GM18858 (cell line): ENCODE measurements at regions not wholly inside any gene's neighbourhood (a gene's known extent, or its start where the extent isn't known, plus 50 kb on each side); places are given as distances from the start of the nearest gene placed in this dataset.

Experiments
- ATAC-seq: cut with Tn5 transposase; IDR thresholded peaks from one replicate; pipeline ENCODE4 v1.9.1; 2021; ENCODE audit not compliant: unreplicated experiment

- ATAC-seq = no peak
Observed at GRCh38 chr3:124519591-124520194, 210.6 kb upstream of the UMPS start.

DNA sequence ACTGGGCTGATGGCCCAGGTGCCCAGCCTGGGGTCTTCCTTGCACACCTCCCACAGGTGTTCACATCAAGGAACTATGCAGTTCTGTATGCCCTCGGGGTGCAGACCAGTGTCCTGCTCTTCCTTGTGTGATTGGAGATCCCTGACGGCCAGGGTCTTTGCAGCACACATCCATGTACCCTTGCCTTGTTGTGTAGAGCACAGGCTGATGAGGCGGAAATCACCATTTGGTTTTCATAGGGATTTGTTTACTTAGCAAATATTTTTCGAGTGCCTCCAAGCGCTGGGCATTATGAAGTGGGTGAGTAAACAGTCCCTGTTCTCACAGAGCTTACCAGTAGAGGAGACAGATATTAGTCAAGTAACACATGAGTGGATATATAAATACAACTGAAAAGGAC lies 209.3 kb upstream of the UMPS start:
- no peak for ATAC-seq

- ATAC-seq = no peak
Observed at GRCh38 chr3:124522082-124522625, 208.1 kb upstream of the UMPS start.

GRCh38 chr3:124526601-124527000 lies 203.7 kb upstream of the UMPS start:
- ATAC-seq = no peak

DNA sequence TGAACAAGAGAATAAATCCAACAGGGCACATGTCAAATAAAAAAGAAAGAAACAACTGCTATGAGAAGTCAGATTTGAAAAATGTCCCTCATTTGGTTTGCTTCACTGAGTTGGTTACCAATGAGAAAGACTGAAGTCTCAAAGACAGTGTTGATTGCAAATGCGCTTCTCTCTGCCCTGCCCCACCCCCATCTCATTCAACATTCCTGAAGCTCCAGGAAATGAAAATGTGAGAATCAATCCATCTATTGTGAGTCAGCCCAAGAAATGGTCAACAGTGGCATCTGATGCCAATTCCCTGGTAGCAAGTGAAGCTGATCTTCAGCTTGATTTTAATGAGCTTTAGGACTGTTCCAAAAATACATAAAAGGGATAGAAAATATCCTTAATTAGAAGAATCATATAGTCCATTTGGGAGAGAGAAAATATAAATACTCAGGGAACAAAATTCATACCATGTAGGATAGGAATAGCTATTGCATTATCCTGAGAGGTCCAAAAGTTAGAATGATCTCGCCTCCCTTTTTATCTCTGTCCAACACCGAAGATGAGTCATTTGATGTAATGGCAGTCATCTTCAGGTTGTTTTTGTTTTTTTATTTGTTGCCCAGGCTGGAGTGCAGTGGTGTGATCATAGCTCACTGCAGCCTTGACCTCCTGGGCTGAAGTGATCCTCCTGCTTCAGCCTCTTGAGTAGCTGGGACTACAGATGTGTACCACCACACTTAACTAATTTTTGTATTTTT lies 200.3 kb upstream of the UMPS start:
- ATAC-seq = no peak

GRCh38 chr3:124530916-124531315 lies 199.3 kb upstream of the UMPS start:
- no peak for ATAC-seq

DNA sequence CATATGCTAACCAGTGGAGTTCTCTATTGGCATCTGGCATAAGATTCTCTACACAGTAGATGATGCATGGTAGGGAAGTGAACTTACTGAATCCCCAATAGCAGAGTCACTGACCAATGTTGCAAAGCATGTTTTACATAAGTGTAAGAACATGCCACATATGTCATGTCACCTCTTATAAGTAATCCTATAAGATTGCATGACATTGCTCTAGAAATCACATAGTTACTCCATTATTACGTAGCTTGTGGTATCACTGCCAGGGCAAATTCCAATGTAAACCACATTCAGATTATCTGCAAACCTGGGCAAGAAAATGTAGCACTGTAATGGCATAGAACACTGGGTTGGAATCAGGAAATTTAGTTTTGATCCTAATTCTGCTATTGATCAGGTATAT lies 198.2 kb upstream of the UMPS start:
- no peak for ATAC-seq

DNA sequence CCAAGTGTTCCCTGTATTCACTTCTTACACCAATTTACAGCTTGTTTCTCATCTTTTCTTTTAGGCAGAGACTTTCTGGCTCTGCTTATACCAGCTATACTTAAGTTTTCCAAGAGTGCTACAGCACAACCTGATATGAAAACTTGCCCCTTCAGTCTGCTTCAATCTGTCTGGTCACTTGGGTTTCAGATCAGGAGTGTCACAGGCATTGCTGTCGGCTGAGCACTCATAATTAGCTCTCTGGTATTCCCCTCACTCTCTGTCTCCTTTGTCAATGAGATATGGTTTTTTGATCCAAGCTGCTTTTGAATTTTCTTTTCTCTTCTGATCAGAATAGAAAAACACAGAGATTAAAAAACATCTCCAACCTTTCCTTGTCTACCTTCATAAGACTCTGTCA lies 194.9 kb upstream of the UMPS start:
- no peak for ATAC-seq

DNA sequence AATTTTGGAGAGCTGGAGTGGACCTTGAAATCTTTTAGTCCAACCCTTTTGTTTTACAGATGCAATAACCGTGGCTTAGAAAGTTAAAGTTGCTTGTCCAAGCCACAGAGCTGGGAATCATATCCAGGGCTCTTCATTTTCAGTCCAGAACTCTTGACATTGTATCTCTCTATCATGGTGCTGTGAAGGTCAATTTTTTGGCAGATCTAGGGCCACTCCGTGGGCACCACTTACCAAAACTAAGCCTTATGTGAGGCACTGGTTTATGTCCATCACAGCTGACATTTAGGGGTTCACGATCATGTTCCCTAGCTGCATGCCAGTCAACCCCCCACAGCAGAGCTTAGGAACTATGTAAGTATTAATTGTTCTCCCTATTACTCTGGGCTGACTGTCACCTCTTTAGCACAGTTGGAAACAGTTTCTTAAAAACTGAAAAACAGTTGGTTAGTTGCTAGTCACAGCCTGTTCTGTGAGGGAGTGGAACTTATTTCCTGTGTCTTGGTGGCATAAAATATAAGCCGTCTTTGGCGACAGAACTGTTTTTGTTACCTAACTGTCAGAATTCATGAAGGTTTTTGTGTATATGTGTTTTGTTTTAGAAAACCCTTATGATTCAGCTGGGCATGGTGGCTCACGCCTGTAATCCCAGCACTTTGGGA lies 189.6 kb upstream of the UMPS start:
- no peak for ATAC-seq

DNA sequence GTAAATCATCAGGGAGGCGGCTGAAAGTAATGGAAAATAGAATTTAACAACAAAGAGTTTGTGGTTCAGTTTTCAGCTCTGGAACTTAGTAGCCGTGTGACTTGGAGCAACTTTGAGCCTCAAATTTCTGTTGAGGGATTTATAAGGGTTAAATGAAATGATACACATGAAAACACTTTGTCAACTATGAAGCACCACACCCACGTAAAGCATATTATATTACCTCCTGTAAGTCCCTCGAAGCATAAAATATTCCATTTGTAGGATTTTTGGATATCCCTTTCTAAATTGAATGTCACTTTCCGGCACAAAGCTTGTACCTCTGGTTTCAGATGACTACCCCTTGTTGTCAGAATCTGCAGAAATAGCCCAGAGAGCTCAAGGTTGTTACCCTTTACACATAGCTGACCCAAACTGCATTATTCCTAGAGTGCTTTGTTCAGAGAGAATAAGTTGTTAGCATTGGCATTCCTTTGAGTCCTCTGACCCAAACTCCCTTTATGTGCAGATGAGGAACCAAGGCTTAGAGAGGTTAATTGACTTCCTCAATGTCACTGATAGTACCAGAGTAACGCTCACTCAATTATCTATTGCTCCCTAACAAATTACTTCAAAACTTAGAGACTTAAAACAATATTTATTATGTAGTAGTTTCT lies 187.9 kb upstream of the UMPS start:
- ATAC-seq = no peak

DNA sequence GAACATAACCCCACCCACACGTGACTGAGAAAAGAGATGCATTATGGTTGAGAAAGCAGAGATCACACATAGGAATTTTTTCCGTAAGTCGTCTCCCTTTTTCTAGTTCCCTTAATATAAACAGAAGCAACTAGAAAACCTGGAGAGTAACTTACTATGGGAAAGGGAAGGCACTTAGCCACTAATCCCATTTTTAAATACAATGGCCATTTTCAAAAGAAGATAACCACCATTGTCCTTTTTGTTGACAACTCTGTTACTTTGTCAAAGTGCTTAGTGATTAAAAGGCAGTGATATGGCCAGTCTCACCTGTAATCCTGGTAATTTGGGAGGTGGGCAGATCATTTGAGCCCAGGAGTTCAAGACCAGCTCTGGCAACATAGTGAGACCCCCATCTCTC lies 184.4 kb upstream of the UMPS start:
- no peak for ATAC-seq

- no peak for ATAC-seq
Observed at GRCh38 chr3:124552224-124552623, 178.0 kb upstream of the UMPS start.

GRCh38 chr3:124553178-124553577 lies 177.1 kb upstream of the UMPS start:
- ATAC-seq = no peak

- no peak for ATAC-seq
Observed at GRCh38 chr3:124556636-124557035, 173.6 kb upstream of the UMPS start.

- no peak for ATAC-seq
Observed at GRCh38 chr3:124557433-124558232, 172.6 kb upstream of the UMPS start.

GRCh38 chr3:124558991-124559845 lies 171.0 kb upstream of the UMPS start:
- ATAC-seq = no peak

DNA sequence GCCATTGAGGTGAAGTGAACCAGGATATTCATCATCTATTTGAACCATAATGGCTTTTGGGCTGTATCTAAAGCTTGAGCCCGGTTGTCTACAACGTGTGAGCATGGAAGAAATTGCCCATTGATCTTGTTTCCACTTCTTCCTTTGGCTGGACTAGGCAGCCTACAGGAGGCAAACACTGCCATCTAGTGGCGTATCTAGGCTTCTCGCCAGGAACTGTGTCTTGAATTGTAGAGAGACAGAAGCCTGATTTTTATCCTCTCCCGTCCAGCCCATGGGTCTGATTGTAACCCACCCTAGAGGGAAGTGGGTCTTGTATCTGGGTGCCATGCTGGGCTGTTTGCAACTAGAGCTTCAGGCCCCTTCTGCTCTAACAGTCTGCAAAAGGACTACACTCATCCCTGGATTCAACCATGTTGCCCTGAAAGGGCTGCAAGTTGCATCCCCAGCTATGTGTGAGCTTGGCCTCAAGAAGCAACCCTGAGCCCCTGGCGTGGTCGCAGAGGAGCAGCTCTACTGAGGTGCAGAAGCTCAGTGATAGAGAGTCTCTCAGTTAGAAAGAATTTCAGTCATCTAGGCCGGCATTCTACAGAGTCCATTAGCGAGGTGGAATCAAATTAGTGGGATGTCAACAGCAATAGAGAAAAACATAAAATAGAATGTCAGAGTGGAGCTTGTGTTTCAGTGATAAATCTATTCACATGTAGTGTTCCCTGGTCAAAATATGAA lies 170.2 kb upstream of the UMPS start:
- no peak for ATAC-seq

DNA sequence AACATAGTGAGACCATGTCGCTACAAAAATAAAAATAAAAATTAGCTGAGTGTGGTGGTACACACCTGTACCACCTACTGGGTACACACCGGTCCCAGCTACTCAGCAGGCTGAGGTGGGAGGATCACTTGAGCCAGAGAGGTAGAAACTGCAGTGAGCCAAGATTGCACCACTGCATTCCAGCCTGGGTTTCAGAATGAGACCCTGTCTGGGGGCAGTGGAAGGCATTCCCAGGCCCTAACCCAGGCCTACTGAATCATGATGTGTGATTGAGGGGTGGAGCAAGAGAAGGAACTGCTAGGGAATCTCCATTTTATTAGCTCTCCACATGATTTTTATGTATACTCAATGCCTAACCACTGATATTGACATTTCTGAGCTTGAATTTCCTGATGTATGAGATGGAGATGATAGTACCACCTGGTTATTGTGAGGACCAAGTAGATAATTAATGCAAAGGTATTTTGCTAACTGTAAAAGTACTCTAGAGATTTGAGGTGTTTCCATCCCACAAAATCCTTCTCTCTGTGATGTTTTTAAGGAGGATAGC lies 169.5 kb upstream of the UMPS start:
- no peak for ATAC-seq

DNA sequence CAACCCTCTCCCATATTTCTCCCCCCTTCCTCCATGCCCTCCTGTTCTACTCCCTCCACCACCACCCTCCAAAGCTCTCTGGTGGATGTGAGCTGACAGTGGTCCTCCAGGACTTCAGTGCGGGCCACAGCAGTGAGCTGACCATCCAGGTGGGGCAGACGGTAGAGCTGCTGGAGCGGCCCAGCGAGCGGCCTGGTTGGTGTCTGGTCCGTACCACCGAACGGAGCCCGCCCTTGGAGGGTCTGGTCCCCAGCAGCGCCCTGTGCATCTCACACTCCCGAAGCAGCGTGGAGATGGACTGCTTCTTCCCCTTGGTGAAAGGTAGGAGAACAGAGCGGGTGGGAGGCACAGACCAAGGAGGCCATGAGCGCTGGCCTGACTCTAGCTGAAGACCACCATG lies 167.5 kb upstream of the UMPS start:
- no peak for ATAC-seq
